LNCAP (cell line): ENCODE measurements at regions not wholly inside any gene's neighbourhood (a gene's known extent, or its start where the extent isn't known, plus 50 kb on each side); places are given as distances from the start of the nearest gene placed in this dataset.

Experiments used
- CTCF ChIP-seq: fragments of 450-650 bp; IDR thresholded peaks from 2 replicates; pipeline ENCODE4 v1.5.1; 2017; ENCODE audit warnings: mild to moderate bottlenecking

GRCh38 chr11:112613051-112613972, 347.9 kb upstream of the NCAM1 start:
- TF ChIP-seq CTCF, result no peak

GRCh38 chr11:112614605-112615004, 346.6 kb upstream of the NCAM1 start:
- no peak for TF ChIP-seq CTCF

GRCh38 chr11:112615238-112615637, 346.0 kb upstream of the NCAM1 start:
- no peak for TF ChIP-seq CTCF

- TF ChIP-seq CTCF, result no peak
Measured at GRCh38 chr11:112615891-112616290, 345.3 kb upstream of the NCAM1 start.

- no peak for TF ChIP-seq CTCF
Measured at GRCh38 chr11:112616327-112617097, 344.7 kb upstream of the NCAM1 start.

GRCh38 chr11:112617098-112617425, 344.2 kb upstream of the NCAM1 start:
- no peak for TF ChIP-seq CTCF

GRCh38 chr11:112617977-112618826, 343.0 kb upstream of the NCAM1 start:
- TF ChIP-seq CTCF, result no peak
